ENCODE measurements at regions not wholly inside any gene's neighbourhood (a gene's known extent, or its start where the extent isn't known, plus 50 kb on each side); places are given as distances from the start of the nearest gene placed in this dataset.

GRCh38 chr20:19137641-19138040, 74.8 kb upstream of the SLC24A3 start:
- no peak for TF ChIP-seq ZNF274 (IDR thresholded peaks at IDR 0.05; ENCODE audit: borderline replicate concordance, low read depth, low read length)
- no peak for TF ChIP-seq MAFK (IDR thresholded peaks at IDR 0.05; ENCODE audit: low read length)
- no peak for TF ChIP-seq CTCF (IDR thresholded peaks at IDR 0.05 in 2 of 3, conservative IDR thresholded peaks at IDR 0.05 in 1 of 3; ENCODE audit: insufficient read depth in 2 of 3, low read depth in 1 of 3, low read length in 3 of 3)
- no peak for TF ChIP-seq USF2 (CRISPR knock-in tag; IDR thresholded peaks at IDR 0.05)
- TF ChIP-seq FOSL1 (tag; conservative IDR thresholded peaks at IDR 0.05) = no peak
- TF ChIP-seq HDAC1 (IDR thresholded peaks at IDR 0.05) = no peak
- no peak for TF ChIP-seq ZZZ3 (IDR thresholded peaks at IDR 0.05)
